GM12878 (cell line): ENCODE measurements at regions not wholly inside any gene's neighbourhood (a gene's known extent, or its start where the extent isn't known, plus 50 kb on each side); places are given as distances from the start of the nearest gene placed in this dataset.
A peak's percentile ranks its signal among the peaks of the same experiment; 100 is the strongest.

Experiments
- ATAC-seq: fragments of 200-7000 bp; cut with Tn5 transposase; 3 replicates; pipeline ENCODE4 v1.9.1; 2020; ENCODE audit warnings: mild to moderate bottlenecking, moderate library complexity
- BruUV-seq: library from RNA; stranded (reverse); fragments of 400-500 nt; replicated peaks from 2 replicates; lab custom pipeline; 2021; lab: Mats Ljungman, UMichigan
- CTCF ChIA-PET: fragments of 300-600 bp; sonication (Branson Sonifier 250); formaldehyde crosslinking; extraction: SDS; loops from one replicate; lab custom pipeline; 2021; ENCODE audit warnings: inconsistent platforms; lab: Yijun Ruan, JAX
- POLR2A ChIA-PET: fragments of 350-600 bp; formaldehyde crosslinking; extraction: SDS; loops from one replicate; lab custom pipeline; 2021; ENCODE audit warnings: inconsistent platforms; lab: Charles Lee
- RAD21 ChIA-PET: fragments of 300-600 bp; sonication (Branson Sonifier 250); formaldehyde crosslinking; loops from one replicate; lab custom pipeline; 2023; ENCODE audit warnings: antibody characterized with exemption; ENCODE audit not compliant: unreplicated experiment; lab: Charles Lee
- SMC1A ChIA-PET: fragments of 300-600 bp; sonication (Branson Sonifier 250); formaldehyde crosslinking; loops from one replicate; lab custom pipeline; 2023; ENCODE audit not compliant: unreplicated experiment, uncharacterized antibody; lab: Charles Lee
- DNase-seq: peaks from one replicate; pipeline ENCODE4 v3.0.0-alpha.2; 2011; ENCODE audit warnings: low read depth, low spot score
- FAIRE-seq: peaks from 3 replicates; lab custom pipeline; 2011; peaks lifted over from hg19 to GRCh38; lab: Jason Lieb, UNC
- H2AFZ ChIP-seq: 2 replicates; pipeline ENCODE4 v1.6.0; 2011; ENCODE audit warnings: low read depth, low read length, control low read depth; ENCODE audit not compliant: control insufficient read depth
- H3K27ac ChIP-seq: 2 replicates; pipeline ENCODE4 v1.5.1; 2011; ENCODE audit warnings: control low read depth; ENCODE audit not compliant: control insufficient read depth, insufficient read depth
- H3K27me3 ChIP-seq, 2 experiments: replicated peaks in 1 of 2; 2 replicates each; pipeline versions ENCODE4 v1.6.0 to v1.6.1; 2011; ENCODE audit warnings: low read length in 1 of 2; ENCODE audit not compliant: control insufficient read depth in 2 of 2, insufficient read depth in 2 of 2
- H3K36me3 ChIP-seq, 2 experiments: 2 replicates each; pipeline ENCODE4 v1.5.1; 2011; ENCODE audit warnings: low read length in 1 of 2; ENCODE audit not compliant: control insufficient read depth in 2 of 2, insufficient read depth in 2 of 2
- H3K4me1 ChIP-seq: 2 replicates; pipeline ENCODE4 v1.6.1; 2011; ENCODE audit warnings: mild to moderate bottlenecking, low read length, moderate library complexity, mixed read lengths; ENCODE audit not compliant: control insufficient read depth, insufficient read depth
- H3K4me2 ChIP-seq: 2 replicates; pipeline ENCODE4 v1.6.0; 2011; ENCODE audit warnings: control low read depth; ENCODE audit not compliant: control insufficient read depth, insufficient read depth
- H3K4me3 ChIP-seq: fragments of 200-600 bp; sonication (generic); 2 replicates; pipeline ENCODE4 v1.5.1; 2016
- H3K79me2 ChIP-seq: 2 replicates; pipeline ENCODE4 v1.6.0; 2011; ENCODE audit warnings: low read length; ENCODE audit not compliant: control insufficient read depth, insufficient read depth
- H3K9ac ChIP-seq: 2 replicates; pipeline ENCODE4 v1.8.0; 2011; ENCODE audit warnings: low read length, control low read depth, mixed read lengths; ENCODE audit not compliant: control insufficient read depth, insufficient read depth
- H3K9me3 ChIP-seq: replicated peaks from 3 replicates; pipeline ENCODE4 v1.5.1; 2011; ENCODE audit warnings: mild to moderate bottlenecking, low read length; ENCODE audit not compliant: control insufficient read depth, insufficient read depth
- H4K20me1 ChIP-seq: 2 replicates; pipeline ENCODE4 v1.6.0; 2011; ENCODE audit not compliant: control insufficient read depth, insufficient read depth
- CREM ChIP-seq: IDR thresholded peaks from 2 replicates; pipeline ENCODE4 v1.6.1; 2014; ENCODE audit warnings: antibody characterized with exemption, low read depth
- DPF2 ChIP-seq: fragments of 450-650 bp; IDR thresholded peaks from 2 replicates; pipeline ENCODE4 v1.6.1; 2017; ENCODE audit warnings: mild to moderate bottlenecking
- EZH2 ChIP-seq: IDR thresholded peaks from 2 replicates; pipeline ENCODE4 v1.6.1; 2012; ENCODE audit warnings: low read depth, mild to moderate bottlenecking, control low read depth, inconsistent platforms, low read length, borderline replicate concordance; ENCODE audit not compliant: control insufficient read depth
- GABPA ChIP-seq: IDR thresholded peaks from 2 replicates; pipeline ENCODE4 v1.6.1; 2014; ENCODE audit warnings: antibody characterized with exemption, low read depth, mild to moderate bottlenecking, inconsistent platforms
- HDAC2 ChIP-seq: fragments of 200-600 bp; sonication (generic); IDR thresholded peaks from 2 replicates; pipeline ENCODE4 v1.6.1; 2017
- JUNB ChIP-seq: IDR thresholded peaks from 2 replicates; pipeline ENCODE4 v1.6.1; 2016; ENCODE audit warnings: antibody characterized with exemption, mild to moderate bottlenecking
- JUND ChIP-seq: IDR thresholded peaks from 2 replicates; pipeline ENCODE4 v1.6.1; 2012; ENCODE audit warnings: low read depth, mild to moderate bottlenecking, low read length, improper control_type of control experiment, moderate library complexity
- MEF2A ChIP-seq: IDR thresholded peaks from 2 replicates; pipeline ENCODE4 v1.6.1; 2011; ENCODE audit warnings: low read depth, mild to moderate bottlenecking, low read length, moderate library complexity; ENCODE audit not compliant: insufficient read depth
- MYC ChIP-seq: IDR thresholded peaks from 2 replicates; pipeline ENCODE4 v1.6.1; 2011; ENCODE audit warnings: mild to moderate bottlenecking, low read length, moderate library complexity, inconsistent platforms; ENCODE audit not compliant: insufficient read depth, insufficient replicate concordance, insufficient read length, severe bottlenecking
- NRF1 ChIP-seq: conservative IDR thresholded peaks from 2 replicates; pipeline ENCODE4 v1.6.1; 2011; ENCODE audit warnings: mild to moderate bottlenecking, low read depth, low read length, improper control_type of control experiment
- PAX5 ChIP-seq: IDR thresholded peaks from 2 replicates; pipeline ENCODE4 v1.6.1; 2011; ENCODE audit warnings: low read depth, low read length, borderline replicate concordance
- PAX8 ChIP-seq: fragments of 450-650 bp; IDR thresholded peaks from 2 replicates; pipeline ENCODE4 v1.6.1; 2017; ENCODE audit warnings: mild to moderate bottlenecking, moderate library complexity
- SMAD1 ChIP-seq: fragments of 450-650 bp; IDR thresholded peaks from 2 replicates; pipeline ENCODE4 v1.6.1; 2018; ENCODE audit warnings: mild to moderate bottlenecking, low read depth; ENCODE audit not compliant: partially characterized antibody
- SMARCA5 ChIP-seq: fragments of 450-650 bp; IDR thresholded peaks from 2 replicates; pipeline ENCODE4 v1.6.1; 2017; ENCODE audit warnings: mild to moderate bottlenecking
- SREBF2 ChIP-seq: IDR thresholded peaks from 2 replicates; pipeline ENCODE4 v1.6.1; 2012; ENCODE audit warnings: mild to moderate bottlenecking, low read length
- STAT3 ChIP-seq: IDR thresholded peaks from 2 replicates; pipeline ENCODE4 v1.6.1; 2011; ENCODE audit warnings: low read depth, low read length, improper control_type of control experiment
- YBX1 ChIP-seq: fragments of 450-650 bp; IDR thresholded peaks from 2 replicates; pipeline ENCODE4 v1.6.1; 2016; ENCODE audit warnings: antibody characterized with exemption
- ZBED1 ChIP-seq: IDR thresholded peaks from 2 replicates; pipeline ENCODE4 v1.6.1; 2016; ENCODE audit warnings: borderline replicate concordance
- ZNF24 ChIP-seq: fragments of 450-650 bp; IDR thresholded peaks from 2 replicates; pipeline ENCODE4 v1.6.1; 2017; ENCODE audit warnings: antibody characterized with exemption, mild to moderate bottlenecking
- ZZZ3 ChIP-seq: IDR thresholded peaks from 2 replicates; pipeline ENCODE4 v1.6.1; 2011; ENCODE audit warnings: low read depth; ENCODE audit not compliant: control insufficient read depth, insufficient read length
- WGBS: methylation state at CpG from one replicate; pipeline ENCODE4 v1.1.6; 2016; ENCODE audit warnings: low lambda C conversion rate; ENCODE audit not compliant: insufficient replicate concordance, insufficient coverage; ENCODE audit errors: missing lambda C conversion rate; 5-methylcytosine and 5-hydroxymethylcytosine counted together
- in situ Hi-C: fragments of 300-500 bp; cut with MboI; formaldehyde crosslinking; loops from 9 replicates; pipeline ENCODE4 v1.14.3; 2018; ENCODE audit warnings: mixed read lengths
- intact Hi-C: fragments of 100-400 bp; cut with micrococcal nuclease; formaldehyde crosslinking; loops from one replicate; pipeline ENCODE4 v1.14.2; 2022; ENCODE audit not compliant: unreplicated experiment
- TF ChIP-seq, protein P1 (sequence below), 3 experiments: IDR thresholded peaks in 2 of 3; conservative IDR thresholded peaks in 1 of 3; 2 replicates each; pipeline ENCODE4 v1.5.1; 2011; ENCODE audit warnings: low read depth in 3 of 3, low read length in 3 of 3, mild to moderate bottlenecking in 3 of 3, control low read depth in 2 of 3, moderate library complexity in 2 of 3, inconsistent platforms in 1 of 3, mixed read lengths in 1 of 3; ENCODE audit not compliant: control insufficient read depth in 2 of 3, insufficient read depth in 1 of 3; ENCODE audit errors: extremely low read depth in 1 of 3

DNA sequence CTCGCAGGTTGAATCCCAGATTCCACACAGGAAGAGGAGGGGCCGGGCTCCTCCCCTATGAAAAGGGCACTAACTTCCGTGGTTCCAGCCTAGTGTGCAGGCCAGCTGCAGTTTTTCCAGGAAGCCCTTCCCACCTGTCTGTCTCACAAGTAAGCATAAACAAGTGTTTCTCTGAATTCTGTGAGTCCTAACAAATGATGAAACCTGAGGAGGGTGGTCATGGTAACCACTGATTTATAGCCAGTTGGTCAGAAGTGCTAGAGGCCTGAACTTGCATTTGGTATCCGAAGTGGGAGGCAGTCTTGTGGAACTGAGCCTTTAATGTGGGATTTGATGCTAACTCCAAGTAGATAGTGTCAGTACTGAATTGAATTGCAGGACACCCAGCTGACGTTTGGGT is 54.7 kb upstream of the STEAP4 start (continued):
- TF ChIP-seq SREBF2 (no peak), SMAD1 (no peak), ZZZ3 (no peak), NRF1 (no peak), EZH2 (no peak), DPF2 (peak; percentile 82), CREM (no peak), JUNB (no peak), HDAC2 (no peak), YBX1 (no peak), MEF2A (no peak), PAX8 (no peak)

DNA sequence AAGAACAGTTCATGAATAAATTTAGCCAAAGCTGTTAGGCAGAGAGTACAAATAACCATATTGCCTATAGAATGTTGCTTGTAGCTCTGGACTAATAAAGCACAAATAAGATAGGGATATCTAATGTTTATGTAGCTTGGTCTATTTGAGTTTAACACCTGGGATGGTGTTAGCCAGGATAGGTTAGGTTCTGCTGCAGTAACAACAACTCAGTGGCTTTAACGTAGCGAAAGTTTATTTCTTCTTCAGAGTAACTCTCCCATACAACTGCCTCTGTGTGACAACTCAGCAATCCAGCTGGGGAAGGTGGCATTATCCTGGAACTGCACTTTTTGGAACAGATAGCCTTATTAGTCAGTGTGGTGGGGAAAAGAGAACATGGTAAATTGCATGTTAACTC is 52.2 kb upstream of the STEAP4 start:
- in situ Hi-C loops = no loop called here
- SMC1A ChIA-PET = interaction anchor here (0.7 to 6.2 kb wide), 5 partner anchors 11 to 141 kb away, joined by 3 to 89 read pairs (median 6); no protein-coding TSS in a partner anchor
- 9% methylated on average over 2 of the region's 2 CpGs for WGBS

More for the DNA sequence above, 52.2 kb upstream of the STEAP4 start:
- ChIA-PET CTCF (interaction anchor here (1.2 to 9.1 kb wide), 6 partner anchors 8 to 562 kb away, joined by 3 to 129 read pairs (median 6); partner anchors contain the start of gene SRI), RAD21 (interaction anchor here (1.2 to 6.6 kb wide), 4 partner anchors 11 to 141 kb away, joined by 4 to 81 read pairs (median 4); no protein-coding TSS in a partner anchor), POLR2A (no interaction called here)
- H4K20me1 ChIP-seq = no peaks in the 10 kb centered on the region
- no peak overlapping the region for H3K27ac ChIP-seq
- no peak overlapping the region for H2AFZ ChIP-seq
- TF ChIP-seq ZNF24 = no peak
- TF ChIP-seq SMARCA5 = no peak
- TF ChIP-seq PAX8 = no peak
- no peak for TF ChIP-seq STAT3
- TF ChIP-seq, protein P1, sequence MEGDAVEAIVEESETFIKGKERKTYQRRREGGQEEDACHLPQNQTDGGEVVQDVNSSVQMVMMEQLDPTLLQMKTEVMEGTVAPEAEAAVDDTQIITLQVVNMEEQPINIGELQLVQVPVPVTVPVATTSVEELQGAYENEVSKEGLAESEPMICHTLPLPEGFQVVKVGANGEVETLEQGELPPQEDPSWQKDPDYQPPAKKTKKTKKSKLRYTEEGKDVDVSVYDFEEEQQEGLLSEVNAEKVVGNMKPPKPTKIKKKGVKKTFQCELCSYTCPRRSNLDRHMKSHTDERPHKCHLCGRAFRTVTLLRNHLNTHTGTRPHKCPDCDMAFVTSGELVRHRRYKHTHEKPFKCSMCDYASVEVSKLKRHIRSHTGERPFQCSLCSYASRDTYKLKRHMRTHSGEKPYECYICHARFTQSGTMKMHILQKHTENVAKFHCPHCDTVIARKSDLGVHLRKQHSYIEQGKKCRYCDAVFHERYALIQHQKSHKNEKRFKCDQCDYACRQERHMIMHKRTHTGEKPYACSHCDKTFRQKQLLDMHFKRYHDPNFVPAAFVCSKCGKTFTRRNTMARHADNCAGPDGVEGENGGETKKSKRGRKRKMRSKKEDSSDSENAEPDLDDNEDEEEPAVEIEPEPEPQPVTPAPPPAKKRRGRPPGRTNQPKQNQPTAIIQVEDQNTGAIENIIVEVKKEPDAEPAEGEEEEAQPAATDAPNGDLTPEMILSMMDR (IDR thresholded peaks at IDR 0.05 in 2 of 3, conservative IDR thresholded peaks at IDR 0.05 in 1 of 3; ENCODE audit: control insufficient read depth in 2 of 3, extremely low read depth in 1 of 3, insufficient read depth in 1 of 3, low read depth in 3 of 3, low read length in 3 of 3) = no peak
- no peak for TF ChIP-seq ZBED1
- no peak for TF ChIP-seq GABPA
- TF ChIP-seq MYC = no peak
- TF ChIP-seq JUND = no peak
- no peak for TF ChIP-seq PAX5
- FAIRE-seq (no peak), ATAC-seq (no peak), DNase-seq (no peak)
- BruUV-seq = no TSS peak
- H3K4me1 ChIP-seq = no peaks in the 10 kb centered on the region
- no peak overlapping the region for H3K9ac ChIP-seq
- no peaks in the 10 kb centered on the region for H3K9me3 ChIP-seq
- H3K4me2 ChIP-seq = no peak overlapping the region
- H3K36me3 ChIP-seq = no peaks in the 10 kb centered on the region
- no peaks in the 10 kb centered on the region for H3K27me3 ChIP-seq
- H3K4me3 ChIP-seq = no peak overlapping the region
- no peaks in the 10 kb centered on the region for H3K79me2 ChIP-seq
- intact Hi-C loops = loop anchor here (1.0 to 5.0 kb wide), 2 partner anchors 116 to 473 kb away; no protein-coding TSS in a partner anchor
